SK-N-MC (cell line): ENCODE measurements at regions not wholly inside any gene's neighbourhood (a gene's known extent, or its start where the extent isn't known, plus 50 kb on each side); places are given as distances from the start of the nearest gene placed in this dataset.

ENCODE experiments used
- DNase-seq: peaks from one replicate; pipeline ENCODE4 v3.0.0-alpha.2; 2011; ENCODE audit warnings: low read depth, low spot score
- H3K27ac ChIP-seq: fragments of 200-600 bp; sonication (generic); 2 replicates; pipeline ENCODE4 v1.5.1; 2016; ENCODE audit warnings: mixed run types
- H3K36me3 ChIP-seq: fragments of 200-600 bp; sonication (generic); 2 replicates; pipeline ENCODE4 v1.6.1; 2017; ENCODE audit warnings: antibody characterized with exemption, low read length, mixed read lengths; ENCODE audit not compliant: insufficient read depth
- H3K4me3 ChIP-seq: fragments of 200-600 bp; sonication (generic); 2 replicates; pipeline ENCODE4 v1.5.1; 2016
- H3K9ac ChIP-seq: fragments of 200-600 bp; sonication (generic); 2 replicates; pipeline ENCODE4 v1.8.0; 2017; ENCODE audit warnings: mixed run types, mixed read lengths; ENCODE audit not compliant: insufficient read length
- H3K9me3 ChIP-seq: fragments of 200-600 bp; sonication (generic); 2 replicates; pipeline ENCODE4 v1.6.1; 2017; ENCODE audit warnings: low read depth, mild to moderate bottlenecking, antibody characterized with exemption, low read length, moderate library complexity, mixed read lengths
- EZH2 ChIP-seq: fragments of 200-600 bp; sonication (generic); IDR thresholded peaks from one replicate; pipeline ENCODE4 v1.6.1; 2017; ENCODE audit warnings: antibody characterized with exemption
- FOXP2 ChIP-seq: optimal IDR thresholded peaks from 2 replicates; pipeline ENCODE3; 2011; ENCODE audit warnings: mild to moderate bottlenecking, moderate library complexity; ENCODE audit not compliant: insufficient read depth; ENCODE audit errors: extremely low read length, control extremely low read depth
- POLR2AphosphoS5 ChIP-seq: IDR thresholded peaks from 2 replicates; pipeline ENCODE4 v1.6.1; 2012; ENCODE audit warnings: mild to moderate bottlenecking, low read depth, low read length, borderline replicate concordance

GRCh38 chr10:60707841-60708240 lies 70.4 kb upstream of the CDK1 start:
- no peak overlapping the region for H3K27ac ChIP-seq
- H3K4me3 ChIP-seq: no peak overlapping the region
- H3K9me3 ChIP-seq: no peaks in the 10 kb centered on the region
- DNase-seq: no peak
- no peak for TF ChIP-seq EZH2
- no peak for TF ChIP-seq POLR2AphosphoS5
- no peak for TF ChIP-seq FOXP2
- no peaks in the 10 kb centered on the region for H3K36me3 ChIP-seq
- H3K9ac ChIP-seq: no peak overlapping the region

DNA sequence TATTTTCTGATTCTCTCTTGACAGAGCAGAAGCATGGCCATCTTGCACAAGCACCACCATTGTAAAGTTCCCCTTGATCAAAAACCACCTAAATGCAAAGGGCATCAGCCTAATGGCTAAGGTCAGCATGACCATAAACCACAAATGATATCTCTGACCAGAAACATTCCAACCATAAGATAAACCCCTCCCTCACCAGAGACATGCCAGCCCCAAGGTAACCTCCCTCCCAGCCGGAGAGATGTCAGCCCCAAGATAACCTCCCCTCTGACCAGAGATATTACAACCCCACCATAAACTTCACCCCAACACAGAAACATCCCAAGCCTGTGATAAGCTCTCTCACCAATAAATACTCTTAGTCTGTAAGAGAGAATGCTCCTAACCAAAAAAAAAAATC lies 72.1 kb upstream of the CDK1 start:
- Histone ChIP-seq H3K36me3 (no peaks in the 10 kb centered on the region), H3K9me3 (no peaks in the 10 kb centered on the region), H3K4me3 (no peak overlapping the region), H3K27ac (no peak overlapping the region), H3K9ac (no peak overlapping the region)
- TF ChIP-seq POLR2AphosphoS5: no peak
- no peak for TF ChIP-seq FOXP2
- TF ChIP-seq EZH2: no peak
- no peak for DNase-seq

DNA sequence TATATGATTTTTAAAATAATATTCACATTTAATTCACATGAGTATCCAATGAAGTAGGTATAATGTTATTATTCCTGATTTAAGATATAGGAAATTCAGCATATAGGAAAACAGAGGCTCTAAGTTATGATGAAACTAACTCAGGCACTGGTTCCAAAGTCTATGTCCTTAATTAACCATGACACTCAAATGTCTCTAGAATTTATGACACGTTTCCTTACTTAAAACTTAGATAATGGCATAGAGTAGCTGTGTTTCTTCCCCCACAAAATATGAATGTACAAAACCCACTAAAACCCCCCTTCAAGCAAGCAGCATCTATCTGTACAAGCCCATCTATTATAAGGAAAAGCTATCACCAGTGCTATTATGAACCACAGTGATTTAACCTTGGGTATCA lies 72.9 kb upstream of the CDK1 start:
- Histone ChIP-seq H3K27ac (peak overlapping the region; percentile 67; the same call in 1 of the 2 replicates), H3K9me3 (no peaks in the 10 kb centered on the region), H3K4me3 (no peak overlapping the region), H3K9ac (no peak overlapping the region), H3K36me3 (no peaks in the 10 kb centered on the region)
- no peak for TF ChIP-seq FOXP2
- TF ChIP-seq POLR2AphosphoS5: no peak
- TF ChIP-seq EZH2: no peak
- peak; percentile 6 for DNase-seq

DNA sequence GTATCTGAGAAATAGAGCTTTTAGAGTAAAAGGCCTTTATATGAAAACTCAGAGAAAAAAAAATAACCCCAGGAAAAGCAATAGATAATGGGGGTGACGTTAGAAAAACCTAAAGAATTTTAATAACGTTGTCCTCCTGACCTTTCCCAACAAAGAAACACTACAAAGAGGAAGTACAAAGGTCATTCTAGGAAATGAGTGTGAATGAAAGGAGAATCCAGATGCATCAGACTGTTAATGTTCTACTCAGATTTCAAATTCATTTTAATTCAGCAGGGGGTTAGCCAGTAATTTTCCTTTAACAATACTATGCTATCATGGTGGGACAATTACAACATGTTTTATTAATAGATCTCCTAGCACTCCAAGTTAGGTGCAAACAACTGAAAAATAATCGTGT lies 73.8 kb upstream of the CDK1 start:
- peak; percentile 18 for DNase-seq
- H3K9ac ChIP-seq: no peak overlapping the region
- TF ChIP-seq EZH2: no peak
- TF ChIP-seq POLR2AphosphoS5: no peak
- no peak for TF ChIP-seq FOXP2
- H3K9me3 ChIP-seq: no peaks in the 10 kb centered on the region
- H3K4me3 ChIP-seq: peak overlapping the region; percentile 42; the same call in 1 of the 2 replicates
- peak overlapping the region; percentile 67 for H3K27ac ChIP-seq
- no peaks in the 10 kb centered on the region for H3K36me3 ChIP-seq

DNA sequence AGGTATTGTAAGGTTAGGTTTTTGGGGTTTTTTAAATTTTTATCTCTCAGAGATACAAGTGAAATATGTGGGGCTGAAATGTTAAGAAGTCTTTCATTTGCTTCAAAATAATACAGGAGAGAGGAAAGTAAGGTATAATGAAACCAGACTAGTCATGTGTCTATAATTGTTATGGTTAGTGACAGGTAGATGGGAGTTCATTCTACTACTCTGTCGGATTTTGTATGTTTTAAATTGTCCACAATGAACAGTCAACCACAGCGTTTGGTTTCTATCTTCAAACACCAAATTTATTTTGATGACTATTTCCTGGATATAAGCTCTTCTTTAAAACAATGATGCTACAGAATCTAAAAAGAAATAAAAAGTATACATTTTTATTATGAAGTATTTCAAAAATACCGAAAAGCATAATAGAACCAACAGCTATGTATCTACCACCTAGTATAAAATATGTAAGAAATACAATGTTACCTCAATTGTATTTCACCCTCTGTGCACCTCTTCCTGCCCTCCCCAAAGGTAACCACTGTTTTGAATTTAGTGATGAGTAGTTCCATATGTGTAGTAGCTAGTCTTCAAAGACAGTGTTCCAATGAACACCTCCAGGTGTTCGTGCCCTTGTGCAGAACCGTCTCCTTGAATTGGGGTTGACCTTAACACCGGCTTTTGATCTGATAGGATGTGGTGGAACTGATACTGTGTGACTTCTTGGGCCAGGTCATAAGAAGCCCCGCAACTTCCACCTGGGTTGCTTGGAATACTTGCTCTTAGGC lies 74.8 kb upstream of the CDK1 start:
- DNase-seq: no peak
- H3K27ac ChIP-seq: no peak overlapping the region

GRCh38 chr10:60687679-60688078 lies 90.6 kb upstream of the CDK1 start:
- Histone ChIP-seq H3K36me3 (no peaks in the 10 kb centered on the region), H3K9ac (no peak overlapping the region), H3K27ac (no peak overlapping the region), H3K4me3 (no peak overlapping the region), H3K9me3 (no peaks in the 10 kb centered on the region)
- DNase-seq: no peak
- no peak for TF ChIP-seq FOXP2
- no peak for TF ChIP-seq POLR2AphosphoS5
- no peak for TF ChIP-seq EZH2

More for the DNA sequence above, 74.8 kb upstream of the CDK1 start:
- H3K36me3 ChIP-seq: no peaks in the 10 kb centered on the region
- no peak for TF ChIP-seq POLR2AphosphoS5
- no peak for TF ChIP-seq FOXP2
- TF ChIP-seq EZH2: no peak
- no peaks in the 10 kb centered on the region for H3K9me3 ChIP-seq
- H3K9ac ChIP-seq: no peak overlapping the region
- no peak overlapping the region for H3K4me3 ChIP-seq

DNA sequence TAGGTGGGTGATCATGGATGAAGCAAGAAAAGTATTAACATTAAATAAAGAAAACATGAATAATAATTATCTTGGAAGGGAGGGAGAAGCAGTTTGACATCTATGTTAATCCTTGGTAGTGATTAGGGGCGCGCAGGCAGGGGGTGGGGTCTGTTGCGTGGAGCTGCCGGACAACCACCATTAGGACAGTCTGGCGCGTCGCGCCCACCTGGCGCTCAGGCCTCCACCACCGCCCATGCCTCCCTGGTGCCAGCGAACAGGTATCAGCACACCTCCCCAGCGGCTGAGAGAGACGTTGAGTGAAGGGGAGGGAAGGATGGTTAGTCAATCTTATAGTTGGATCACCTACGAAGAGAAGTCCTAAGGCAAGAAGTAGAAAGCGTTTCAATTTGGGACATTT lies 94.2 kb upstream of the CDK1 start:
- H3K36me3 ChIP-seq: no peaks in the 10 kb centered on the region
- no peak overlapping the region for H3K27ac ChIP-seq
- H3K4me3 ChIP-seq: no peak overlapping the region
- H3K9ac ChIP-seq: no peak overlapping the region
- TF ChIP-seq POLR2AphosphoS5: no peak
- no peak for TF ChIP-seq FOXP2
- no peak for TF ChIP-seq EZH2
- DNase-seq: no peak
- no peaks in the 10 kb centered on the region for H3K9me3 ChIP-seq

- DNase-seq: no peak
- Histone ChIP-seq H3K9ac (no peak overlapping the region), H3K27ac (no peak overlapping the region), H3K36me3 (no peaks in the 10 kb centered on the region), H3K4me3 (no peak overlapping the region), H3K9me3 (no peaks in the 10 kb centered on the region)
- TF ChIP-seq POLR2AphosphoS5: no peak
- TF ChIP-seq EZH2: no peak
- no peak for TF ChIP-seq FOXP2
These were observed 97.2 kb upstream of the CDK1 start for GRCh38 chr10:60681103-60681502.
